ENCODE measurements at regions not wholly inside any gene's neighbourhood (a gene's known extent, or its start where the extent isn't known, plus 50 kb on each side); places are given as distances from the start of the nearest gene placed in this dataset.

GRCh38 chr2:15808944-15809343 is 131.4 kb upstream of the MYCN start:
- H3K27me3 Mint-ChIP-seq (ENCODE audit: low read depth) = peaks cover 15% of the 10 kb centered on the region
- ChIA-PET POLR2A (interaction anchor here (1.8 kb wide), 1 partner anchor 130 kb away, joined by 4 read pairs; no protein-coding TSS in a partner anchor), CTCF (interaction anchor here (1.0 to 2.5 kb wide), 5 partner anchors 13 to 130 kb away, joined by 3 to 10 read pairs (median 7); no protein-coding TSS in a partner anchor)
- H3K4me1 Mint-ChIP-seq = peaks cover 58% of the 10 kb centered on the region
- TF ChIP-seq ERG (CRISPR knock-in tag; IDR thresholded peaks at IDR 0.05) = no peak
- TF ChIP-seq ZNF396 (CRISPR knock-in tag; IDR thresholded peaks at IDR 0.05; ENCODE audit: borderline replicate concordance) = no peak
- TF ChIP-seq ZMAT4 (CRISPR knock-in tag; IDR thresholded peaks at IDR 0.05) = no peak
- TF ChIP-seq CDX4 (CRISPR knock-in tag; IDR thresholded peaks at IDR 0.05; ENCODE audit: borderline replicate concordance) = no peak
- no peak for TF ChIP-seq USF1 (CRISPR knock-in tag; IDR thresholded peaks at IDR 0.05)
- peaks cover 9% of the 10 kb centered on the region for H3K9me3 Mint-ChIP-seq
- no peak overlapping the region for H3K4me3 Mint-ChIP-seq
- DNase-seq (ENCODE audit: low spot score) (no peak), ATAC-seq (peak; percentile 40)
- no peak overlapping the region for H3K27ac Mint-ChIP-seq
- no peaks in the 10 kb centered on the region for H3K36me3 Mint-ChIP-seq

- no peak for TF ChIP-seq ZNF281 (CRISPR knock-in tag; IDR thresholded peaks at IDR 0.05)
- 0 out of 2 replicates have a peak, but pooled peaks have one; percentile 44 for TF ChIP-seq ZNF423 (CRISPR knock-in tag; IDR thresholded peaks at IDR 0.05)
- peaks cover 15% of the 10 kb centered on the region for H3K27me3 Mint-ChIP-seq (ENCODE audit: low read depth)
- ATAC-seq = no peak; the same call in 1 of the 2 replicates
- peaks cover 9% of the 10 kb centered on the region for H3K9me3 Mint-ChIP-seq
- peak overlapping the region; percentile 57; the same call in 1 of the 2 replicates for H3K27ac Mint-ChIP-seq
- CTCF ChIA-PET = interaction anchor here (1.0 to 2.5 kb wide), 6 partner anchors 13 to 472 kb away, joined by 3 to 10 read pairs (median 4); no protein-coding TSS in a partner anchor
- POLR2A ChIA-PET = interaction anchor here (1.8 kb wide), 1 partner anchor 130 kb away, joined by 4 read pairs; no protein-coding TSS in a partner anchor
- H3K4me3 Mint-ChIP-seq = no peak overlapping the region
- no peak for DNase-seq (ENCODE audit: low spot score)
- peaks cover 62% of the 10 kb centered on the region for H3K4me1 Mint-ChIP-seq
- H3K36me3 Mint-ChIP-seq = no peaks in the 10 kb centered on the region
Observed at GRCh38 chr2:15809404-15809803, 130.9 kb upstream of the MYCN start.

- Mint-ChIP-seq H3K27ac (no peak overlapping the region), H3K27me3 (ENCODE audit: low read depth) (peaks cover 15% of the 10 kb centered on the region), H3K4me1 (peaks cover 65% of the 10 kb centered on the region), H3K9me3 (peaks cover 9% of the 10 kb centered on the region), H3K4me3 (no peak overlapping the region), H3K36me3 (no peaks in the 10 kb centered on the region)
- CTCF ChIA-PET = interaction anchor here (1.1 to 2.5 kb wide), 6 partner anchors 9 to 471 kb away, joined by 3 to 10 read pairs (median 4); no protein-coding TSS in a partner anchor
- DNase-seq (ENCODE audit: low spot score) = no peak
- POLR2A ChIA-PET = interaction anchor here (0.5 kb wide), 1 partner anchor 409 kb away, joined by 4 read pairs; no protein-coding TSS in a partner anchor
- ATAC-seq = no peak
- TF ChIP-seq JAZF1 (CRISPR knock-in tag; IDR thresholded peaks at IDR 0.05) (no peak), RELA (CRISPR knock-in tag; IDR thresholded peaks at IDR 0.05; ENCODE audit: borderline replicate concordance) (no peak), ZNF532 (CRISPR knock-in tag; IDR thresholded peaks at IDR 0.05; ENCODE audit: borderline replicate concordance) (no peak), CTCF (IDR thresholded peaks at IDR 0.05) (no peak), ZNF512 (CRISPR knock-in tag; IDR thresholded peaks at IDR 0.05; ENCODE audit: borderline replicate concordance) (no peak), CREB1 (CRISPR knock-in tag; IDR thresholded peaks at IDR 0.05) (no peak), ATF3 (CRISPR knock-in tag; conservative IDR thresholded peaks at IDR 0.05) (no peak)
Observed at GRCh38 chr2:15810477-15811150, 129.7 kb upstream of the MYCN start.
